WTC11 (cell line): ENCODE measurements at regions not wholly inside any gene's neighbourhood (a gene's known extent, or its start where the extent isn't known, plus 50 kb on each side); places are given as distances from the start of the nearest gene placed in this dataset.

ENCODE experiments used
- ATAC-seq: fragments of 200-7000 bp; cut with Tn5 transposase; 2 replicates; pipeline ENCODE4 v1.10.0; 2021; ENCODE audit warnings: mild to moderate bottlenecking, moderate library complexity
- CTCF ChIA-PET: fragments of 300-600 bp; sonication (Branson Sonifier 250); formaldehyde crosslinking; loops from one replicate; lab custom pipeline; 2021; ENCODE audit warnings: antibody characterized with exemption; lab: Charles Lee
- POLR2A ChIA-PET: fragments of 350-600 bp; sonication (Branson Sonifier 250); formaldehyde crosslinking; loops from one replicate; lab custom pipeline; 2021; ENCODE audit warnings: antibody characterized with exemption; lab: Charles Lee
- DNase-seq: peaks from one replicate; pipeline ENCODE4 v3.0.0; 2021; ENCODE audit warnings: low spot score
- H3K27ac Mint-ChIP-seq: 2 replicates; pipeline ENCODE4 v1.8.0; 2021; ENCODE audit warnings: mixed read lengths
- H3K27me3 Mint-ChIP-seq: 2 replicates; pipeline ENCODE4 v1.8.0; 2021; ENCODE audit warnings: low read depth, mild to moderate bottlenecking, moderate library complexity, mixed read lengths
- H3K36me3 Mint-ChIP-seq: 2 replicates; pipeline ENCODE4 v1.8.0; 2021; ENCODE audit warnings: mixed read lengths
- H3K4me1 Mint-ChIP-seq: 2 replicates; pipeline ENCODE4 v1.8.0; 2022; ENCODE audit warnings: mixed read lengths
- H3K4me3 Mint-ChIP-seq: 2 replicates; pipeline ENCODE4 v1.8.0; 2021; ENCODE audit warnings: mild to moderate bottlenecking, moderate library complexity, mixed read lengths
- H3K9me3 Mint-ChIP-seq: 2 replicates; pipeline ENCODE4 v1.8.0; 2021; ENCODE audit warnings: mixed read lengths
- ATF2 ChIP-seq: sonication (generic); formaldehyde crosslinking; IDR thresholded peaks from 2 replicates; pipeline ENCODE4 v1.8.1; 2022; ENCODE audit warnings: low read depth, missing genetic modification reagents, borderline replicate concordance
- ATF3 ChIP-seq: sonication (generic); formaldehyde crosslinking; conservative IDR thresholded peaks from 2 replicates; pipeline ENCODE4 v1.8.1; 2022; ENCODE audit warnings: mild to moderate bottlenecking, missing genetic modification reagents
- GRHL2 ChIP-seq: fragments of 250-450 bp; sonication (Bioruptor Pico); IDR thresholded peaks from 2 replicates; pipeline ENCODE4 v1.8.0; 2022; ENCODE audit warnings: mild to moderate bottlenecking, moderate library complexity; ENCODE audit not compliant: insufficient replicate concordance, severe bottlenecking
- GTF2I ChIP-seq: fragments of 250-450 bp; sonication (Bioruptor Pico); conservative IDR thresholded peaks from 2 replicates; pipeline ENCODE4 v1.4.0; 2021; ENCODE audit warnings: mild to moderate bottlenecking
- NFYB ChIP-seq: sonication (generic); formaldehyde crosslinking; conservative IDR thresholded peaks from 2 replicates; pipeline ENCODE4 v1.8.0; 2022; ENCODE audit warnings: low read depth, missing genetic modification reagents
- NR1H2 ChIP-seq: sonication (generic); formaldehyde crosslinking; IDR thresholded peaks from 2 replicates; pipeline ENCODE4 v1.9.0; 2021; ENCODE audit warnings: mild to moderate bottlenecking, moderate library complexity, missing genetic modification reagents
- NR2C2 ChIP-seq: sonication (generic); formaldehyde crosslinking; IDR thresholded peaks from 2 replicates; pipeline ENCODE4 v1.8.0; 2022; ENCODE audit warnings: mild to moderate bottlenecking, missing genetic modification reagents
- RORB ChIP-seq: fragments of 250-450 bp; sonication (Bioruptor Pico); IDR thresholded peaks from 2 replicates; pipeline ENCODE4 v1.9.0; 2021; ENCODE audit warnings: mild to moderate bottlenecking
- ZNF219 ChIP-seq: sonication (generic); formaldehyde crosslinking; IDR thresholded peaks from 2 replicates; pipeline ENCODE4 v1.8.0; 2023; ENCODE audit warnings: missing genetic modification reagents, mild to moderate bottlenecking, borderline replicate concordance
- ZNF232 ChIP-seq: sonication (generic); formaldehyde crosslinking; IDR thresholded peaks from 2 replicates; pipeline ENCODE4 v1.8.0; 2022; ENCODE audit warnings: mild to moderate bottlenecking, missing genetic modification reagents
- ZNF263 ChIP-seq: sonication (generic); formaldehyde crosslinking; IDR thresholded peaks from 2 replicates; pipeline ENCODE4 v1.8.1; 2022; ENCODE audit warnings: low read depth, mild to moderate bottlenecking, moderate library complexity, missing genetic modification reagents
- ZNF532 ChIP-seq: fragments of 250-450 bp; sonication (Bioruptor Pico); IDR thresholded peaks from 2 replicates; pipeline ENCODE4 v1.9.0; 2021; ENCODE audit warnings: mild to moderate bottlenecking, borderline replicate concordance
- ZSCAN18 ChIP-seq: fragments of 250-450 bp; sonication (Bioruptor Pico); IDR thresholded peaks from 2 replicates; pipeline ENCODE4 v2.1.2; 2022; ENCODE audit warnings: mild to moderate bottlenecking, moderate library complexity
- TF ChIP-seq, protein P1 (sequence below): sonication (generic); formaldehyde crosslinking; IDR thresholded peaks from 2 replicates; pipeline ENCODE4 v1.8.0; 2022; ENCODE audit warnings: missing genetic modification reagents

DNA sequence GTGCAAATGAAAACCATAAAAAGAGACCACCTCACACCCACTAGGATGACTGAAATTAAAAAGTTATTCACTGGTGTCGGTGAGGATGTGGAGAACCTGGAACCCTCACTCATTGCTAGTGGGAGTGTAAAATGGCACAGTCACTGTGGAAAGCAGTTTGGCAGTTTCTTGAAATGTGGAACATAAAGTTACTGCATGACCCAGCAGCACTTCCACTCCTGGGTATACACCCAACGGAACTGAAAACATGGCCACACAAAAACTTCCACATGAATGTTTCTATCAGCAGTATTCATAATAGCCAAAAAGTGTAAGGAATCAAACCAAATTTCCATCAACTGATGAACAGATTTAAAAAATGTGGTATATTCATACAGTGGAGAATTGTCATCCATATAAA, 65.1 kb upstream of the SLC66A3 start:
- CTCF ChIA-PET = no interaction called here
- POLR2A ChIA-PET = no interaction called here
- H3K4me1 Mint-ChIP-seq = no peaks in the 10 kb centered on the region
- ATAC-seq = no peak
- no peak for TF ChIP-seq ATF2 (CRISPR knock-in tag)
- TF ChIP-seq NFYB (CRISPR knock-in tag) = no peak
- TF ChIP-seq ZNF532 (CRISPR knock-in tag) = no peak
- TF ChIP-seq NR2C2 (CRISPR knock-in tag) = no peak
- TF ChIP-seq ZNF232 (CRISPR knock-in tag) = no peak
- TF ChIP-seq GRHL2 (CRISPR knock-in tag) = no peak
- TF ChIP-seq GTF2I (CRISPR knock-in tag) = no peak
- no peak for TF ChIP-seq ZNF219
- TF ChIP-seq NR1H2 (CRISPR knock-in tag) = no peak
- no peak for TF ChIP-seq ZNF263 (CRISPR knock-in tag)
- TF ChIP-seq ZSCAN18 (CRISPR knock-in tag) = no peak
- no peak for TF ChIP-seq ATF3 (CRISPR knock-in tag)
- no peak for TF ChIP-seq RORB (CRISPR knock-in tag)
- TF ChIP-seq, protein P1, sequence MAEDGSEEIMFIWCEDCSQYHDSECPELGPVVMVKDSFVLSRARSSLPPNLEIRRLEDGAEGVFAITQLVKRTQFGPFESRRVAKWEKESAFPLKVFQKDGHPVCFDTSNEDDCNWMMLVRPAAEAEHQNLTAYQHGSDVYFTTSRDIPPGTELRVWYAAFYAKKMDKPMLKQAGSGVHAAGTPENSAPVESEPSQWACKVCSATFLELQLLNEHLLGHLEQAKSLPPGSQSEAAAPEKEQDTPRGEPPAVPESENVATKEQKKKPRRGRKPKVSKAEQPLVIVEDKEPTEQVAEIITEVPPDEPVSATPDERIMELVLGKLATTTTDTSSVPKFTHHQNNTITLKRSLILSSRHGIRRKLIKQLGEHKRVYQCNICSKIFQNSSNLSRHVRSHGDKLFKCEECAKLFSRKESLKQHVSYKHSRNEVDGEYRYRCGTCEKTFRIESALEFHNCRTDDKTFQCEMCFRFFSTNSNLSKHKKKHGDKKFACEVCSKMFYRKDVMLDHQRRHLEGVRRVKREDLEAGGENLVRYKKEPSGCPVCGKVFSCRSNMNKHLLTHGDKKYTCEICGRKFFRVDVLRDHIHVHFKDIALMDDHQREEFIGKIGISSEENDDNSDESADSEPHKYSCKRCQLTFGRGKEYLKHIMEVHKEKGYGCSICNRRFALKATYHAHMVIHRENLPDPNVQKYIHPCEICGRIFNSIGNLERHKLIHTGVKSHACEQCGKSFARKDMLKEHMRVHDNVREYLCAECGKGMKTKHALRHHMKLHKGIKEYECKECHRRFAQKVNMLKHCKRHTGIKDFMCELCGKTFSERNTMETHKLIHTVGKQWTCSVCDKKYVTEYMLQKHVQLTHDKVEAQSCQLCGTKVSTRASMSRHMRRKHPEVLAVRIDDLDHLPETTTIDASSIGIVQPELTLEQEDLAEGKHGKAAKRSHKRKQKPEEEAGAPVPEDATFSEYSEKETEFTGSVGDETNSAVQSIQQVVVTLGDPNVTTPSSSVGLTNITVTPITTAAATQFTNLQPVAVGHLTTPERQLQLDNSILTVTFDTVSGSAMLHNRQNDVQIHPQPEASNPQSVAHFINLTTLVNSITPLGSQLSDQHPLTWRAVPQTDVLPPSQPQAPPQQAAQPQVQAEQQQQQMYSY (CRISPR knock-in tag) = no peak
- TF ChIP-seq, all 79 proteins: peak for 0
- H3K4me3 Mint-ChIP-seq = no peak overlapping the region
- DNase-seq = no peak
- no peaks in the 10 kb centered on the region for H3K36me3 Mint-ChIP-seq
- no peaks in the 10 kb centered on the region; the same call in 1 of the 2 replicates for H3K27me3 Mint-ChIP-seq
- no peak overlapping the region for H3K27ac Mint-ChIP-seq
- no peaks in the 10 kb centered on the region for H3K9me3 Mint-ChIP-seq
